NCI-H1105 treated with DMSO at 0.1 percent for 48 hours (cell line): ENCODE measurements at regions not wholly inside any gene's neighbourhood (a gene's known extent, or its start where the extent isn't known, plus 50 kb on each side); places are given as distances from the start of the nearest gene placed in this dataset.
A peak's percentile ranks its signal among the peaks of the same experiment; 100 is the strongest.

ENCODE experiments used
- DNase-seq: peaks from one replicate; lab custom pipeline; 2025; lab: John Stamatoyannopoulos, UW

- no peak for DNase-seq
Measured at GRCh38 chr1:181326348-181326747, 157.0 kb upstream of the CACNA1E start.

DNA sequence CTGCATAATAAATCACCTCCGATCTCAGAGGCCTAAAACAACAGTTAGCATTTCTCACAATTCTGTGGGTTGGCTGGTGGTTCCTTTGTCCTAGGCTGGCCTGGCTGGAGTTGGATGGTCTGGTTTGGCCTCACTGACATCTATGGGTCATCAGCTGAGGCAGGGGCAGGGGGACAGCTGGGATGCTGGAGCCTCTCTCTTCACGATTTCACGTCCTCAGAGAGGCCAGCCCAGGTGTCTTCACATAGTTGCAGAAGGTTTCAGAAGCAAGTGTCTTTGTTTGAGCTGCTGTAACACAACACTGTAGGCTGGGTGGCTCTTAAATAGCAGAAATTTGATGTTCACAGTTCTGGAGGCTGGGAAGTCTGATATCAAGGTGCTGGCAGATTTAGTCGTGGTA is 155.5 kb upstream of the CACNA1E start:
- DNase-seq: no peak

GRCh38 chr1:181334724-181335123 is 148.6 kb upstream of the CACNA1E start:
- no peak for DNase-seq

DNA sequence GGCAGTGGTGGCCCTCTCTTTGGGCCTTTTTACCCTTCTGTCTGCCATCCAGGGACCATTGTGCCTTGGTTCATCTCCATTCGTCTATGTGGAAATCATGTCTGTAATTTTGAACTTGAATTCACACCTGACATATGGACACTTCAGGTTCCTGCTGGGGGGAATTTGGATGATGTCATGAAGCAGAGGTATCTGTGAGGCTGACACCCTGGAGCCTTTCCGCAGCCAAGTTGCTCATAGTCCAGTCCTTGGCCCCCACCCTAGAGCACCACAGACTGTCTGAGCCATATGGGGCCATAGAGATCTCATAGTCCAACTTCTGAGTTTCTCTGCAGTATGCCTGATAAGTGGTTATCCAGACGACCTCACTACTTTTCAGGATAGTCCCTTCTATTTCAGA is 147.7 kb upstream of the CACNA1E start:
- no peak for DNase-seq

DNA sequence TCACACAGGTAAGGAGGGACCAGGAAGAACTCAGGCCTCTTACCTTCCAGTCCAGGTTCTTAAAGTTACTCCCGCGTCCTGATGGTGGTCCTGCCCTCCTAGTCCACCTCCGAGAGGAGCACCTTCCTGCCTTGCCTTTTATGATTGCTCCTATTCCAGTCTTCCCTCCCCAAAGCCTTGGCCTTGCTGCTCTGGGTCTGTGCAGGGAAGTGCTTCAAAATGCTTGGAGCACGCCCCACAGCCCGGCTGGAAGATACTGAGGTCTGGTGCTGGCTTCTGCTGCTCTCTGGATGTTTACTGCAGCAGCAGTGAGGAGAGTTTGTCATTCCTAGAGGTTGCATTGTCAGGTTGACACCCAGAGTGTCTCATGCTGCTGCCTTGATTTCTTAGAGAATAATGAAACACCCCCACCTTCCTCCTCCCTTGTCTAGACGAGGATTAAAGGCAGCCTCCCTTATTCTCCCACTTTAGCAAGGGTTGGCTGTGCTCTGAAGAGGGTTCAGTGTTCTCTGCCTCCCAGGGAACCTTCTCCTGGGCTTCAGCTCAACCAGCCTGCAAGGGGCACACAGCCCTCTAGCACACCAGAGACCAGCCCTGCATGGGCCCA is 142.2 kb upstream of the CACNA1E start:
- DNase-seq: no peak

GRCh38 chr1:181344091-181344490 is 139.2 kb upstream of the CACNA1E start:
- no peak for DNase-seq

DNA sequence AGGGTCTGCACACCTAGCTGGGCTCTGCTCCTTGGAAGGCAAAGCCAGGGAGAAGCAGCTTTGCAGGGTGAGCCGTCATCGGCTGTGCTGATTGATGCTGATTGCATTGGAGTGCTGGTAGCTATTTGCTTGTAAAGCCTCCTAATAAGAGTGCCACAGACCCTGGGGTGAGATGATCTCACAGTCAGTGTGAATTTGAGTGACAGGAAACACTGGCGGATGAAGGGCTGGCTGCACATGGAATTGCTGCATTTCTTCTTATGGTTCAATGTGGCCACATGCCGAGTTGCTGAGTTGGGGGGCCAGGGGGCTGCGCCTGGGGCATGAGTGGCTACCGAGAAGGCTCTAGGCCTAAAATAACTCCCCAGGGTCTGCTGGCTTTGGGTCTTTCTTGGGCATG is 138.2 kb upstream of the CACNA1E start:
- DNase-seq: no peak

DNA sequence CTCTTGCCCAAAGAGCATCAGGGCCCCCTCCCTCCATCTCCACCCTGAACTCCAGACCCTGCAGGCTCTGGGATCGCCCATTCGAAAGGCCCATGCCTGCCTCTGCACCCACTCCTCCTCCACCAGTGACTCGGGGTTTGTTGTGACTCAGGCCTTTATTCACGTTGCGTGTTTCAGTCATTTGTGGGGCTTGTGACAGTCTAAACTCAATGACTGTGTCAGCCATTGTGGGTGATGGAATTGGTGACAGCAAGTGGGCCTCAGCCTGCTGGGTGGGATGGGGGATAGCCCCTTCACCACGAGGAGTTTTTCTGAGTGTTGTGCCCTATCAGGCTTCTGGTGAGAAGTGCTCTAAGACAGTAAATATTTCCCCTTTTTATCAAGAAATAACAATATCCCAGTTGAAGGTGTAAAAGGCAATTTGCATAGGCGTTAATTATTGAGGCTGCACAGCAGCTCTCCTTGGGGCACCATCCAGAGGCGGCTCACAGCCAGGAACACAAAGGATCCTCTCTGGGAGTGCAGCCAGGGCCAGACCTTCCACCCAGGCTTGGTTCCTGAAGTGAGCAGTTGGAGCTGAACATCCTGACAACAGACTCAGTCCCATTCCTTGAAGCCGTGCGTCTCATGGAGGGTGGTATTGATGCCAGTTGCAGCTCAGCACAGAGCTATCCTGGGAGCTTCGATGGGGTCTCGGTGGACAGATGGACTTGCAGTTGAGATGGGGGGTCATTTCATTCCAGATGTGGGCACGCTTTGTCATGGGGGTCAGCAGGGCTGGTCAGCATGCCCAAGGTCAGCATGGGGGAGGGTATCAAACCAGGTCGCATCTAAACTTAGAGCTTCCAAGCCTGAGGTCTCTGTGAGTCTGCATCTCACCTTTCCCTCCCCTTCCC is 135.6 kb upstream of the CACNA1E start:
- DNase-seq: no peak

DNA sequence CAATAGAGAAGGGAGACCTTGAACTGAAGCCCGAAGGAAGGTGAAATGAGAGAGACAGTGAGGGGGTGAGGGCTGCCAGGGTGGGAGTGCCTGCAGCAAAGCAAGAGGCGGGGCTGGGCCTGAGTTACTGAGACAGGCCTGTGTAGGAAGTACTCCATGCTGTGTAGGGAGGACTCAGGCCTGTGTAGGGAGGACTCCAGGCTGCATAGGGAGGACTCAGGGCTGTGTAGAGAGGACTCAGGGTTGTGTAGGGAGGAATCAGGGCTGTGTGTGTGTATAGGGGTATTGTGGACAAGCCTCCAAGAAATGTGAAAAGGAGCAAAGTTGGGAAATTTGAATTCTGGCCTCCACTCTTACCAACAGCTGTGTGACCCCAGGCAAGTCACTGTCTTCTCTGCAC is 133.8 kb upstream of the CACNA1E start:
- no peak for DNase-seq

DNA sequence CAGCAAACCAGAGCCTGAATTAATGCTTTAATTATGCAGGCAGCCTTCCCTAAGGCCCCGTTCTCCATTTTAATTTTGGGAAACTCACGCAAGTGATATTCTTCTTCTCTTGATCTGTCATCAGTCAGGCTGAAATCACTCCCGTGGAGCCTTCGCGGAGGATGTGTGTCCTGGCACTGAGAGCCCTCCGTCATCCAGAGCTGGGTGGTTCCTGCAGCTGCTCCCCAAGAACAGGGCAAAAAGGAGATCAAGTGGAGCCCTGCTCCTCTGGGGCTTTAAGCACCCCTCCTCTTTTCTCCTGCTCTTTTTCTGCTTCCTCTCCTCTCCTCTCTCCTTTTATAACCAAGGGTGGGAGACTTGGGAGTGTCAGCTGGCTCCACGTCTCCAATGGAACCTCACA is 133.2 kb upstream of the CACNA1E start:
- DNase-seq: no peak

DNA sequence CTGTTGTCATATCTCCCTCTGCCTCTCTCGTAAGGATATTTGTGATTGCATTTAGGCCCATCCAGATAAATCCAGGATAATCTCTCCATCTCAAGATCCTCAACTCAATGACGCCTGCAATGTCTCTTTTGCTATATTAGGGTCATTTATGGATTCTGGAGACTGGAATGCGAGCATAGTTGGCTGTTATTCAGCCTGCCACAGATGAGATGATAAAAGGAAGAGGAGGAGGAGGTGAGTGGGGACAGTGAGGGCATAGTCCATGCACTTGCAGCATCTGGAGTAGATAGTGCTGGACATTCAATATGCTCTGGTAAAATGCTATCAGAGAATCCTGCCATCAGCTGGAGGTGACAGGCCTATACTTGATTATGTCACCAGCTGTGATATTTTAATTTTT is 131.6 kb upstream of the CACNA1E start:
- no peak for DNase-seq

GRCh38 chr1:181352695-181353094 is 130.6 kb upstream of the CACNA1E start:
- no peak for DNase-seq

DNA sequence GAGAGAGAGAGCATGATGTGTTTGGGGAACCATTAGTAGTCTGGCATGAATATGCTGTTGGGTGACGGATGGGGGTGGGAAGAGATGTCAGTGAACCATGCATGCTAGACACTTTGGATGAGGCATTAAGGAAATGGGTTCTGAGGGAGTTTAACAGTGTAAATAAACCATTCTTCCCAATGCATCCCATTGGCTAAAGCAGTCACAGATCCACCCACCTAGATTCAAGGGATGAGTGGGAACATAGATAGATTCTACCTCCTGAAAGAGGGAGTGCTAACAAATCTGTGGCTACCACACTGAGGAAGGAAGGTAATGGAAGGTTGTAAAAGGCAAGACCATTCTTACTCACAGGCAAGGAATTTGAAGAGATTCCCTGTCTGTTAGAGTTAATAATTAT is 129.8 kb upstream of the CACNA1E start:
- DNase-seq: no peak

- no peak for DNase-seq
Measured at GRCh38 chr1:181354865-181355264, 128.5 kb upstream of the CACNA1E start.

DNA sequence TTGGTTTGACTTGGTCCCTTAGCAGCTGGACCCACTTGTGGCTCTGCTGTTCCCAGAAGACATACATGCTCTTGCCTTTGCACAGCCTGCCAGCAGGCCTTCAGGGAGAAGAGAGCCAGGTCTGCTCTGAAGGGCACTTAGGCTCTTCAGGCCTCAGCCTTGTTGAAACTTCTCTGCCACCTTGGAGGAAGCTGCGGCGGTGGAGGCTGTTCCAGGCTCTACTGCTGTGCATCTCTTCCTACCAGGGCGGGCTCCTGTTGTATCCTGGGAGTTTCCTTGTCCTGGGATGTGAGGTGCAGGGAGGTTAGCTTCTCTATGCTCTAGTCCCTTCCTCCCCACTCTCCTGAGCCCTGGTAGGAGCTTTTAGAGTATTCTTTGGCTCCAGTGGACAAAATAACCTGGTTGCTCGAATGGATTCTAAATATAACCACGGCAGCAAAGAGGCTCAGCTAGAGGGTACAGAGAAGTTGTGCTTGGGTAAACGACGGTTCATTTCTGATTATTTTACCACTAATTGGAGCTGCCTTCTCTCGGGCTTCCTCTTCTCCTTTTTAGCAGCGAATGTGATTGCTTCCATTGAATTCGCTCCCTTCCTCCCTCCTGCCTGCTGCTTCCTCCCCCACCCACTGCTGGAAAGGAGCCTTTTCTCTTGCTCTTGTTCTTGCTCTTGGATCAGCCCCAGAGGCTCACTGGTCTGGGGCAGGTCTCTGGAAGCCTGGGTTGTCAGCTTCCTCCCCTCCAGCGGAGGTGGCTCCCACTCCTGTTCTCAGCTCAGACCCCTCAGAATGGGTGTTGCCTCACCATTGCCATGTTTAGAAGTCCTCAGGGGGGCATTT is 126.6 kb upstream of the CACNA1E start:
- no peak for DNase-seq

- no peak for DNase-seq
Measured at GRCh38 chr1:181359012-181359411, 124.3 kb upstream of the CACNA1E start.

DNA sequence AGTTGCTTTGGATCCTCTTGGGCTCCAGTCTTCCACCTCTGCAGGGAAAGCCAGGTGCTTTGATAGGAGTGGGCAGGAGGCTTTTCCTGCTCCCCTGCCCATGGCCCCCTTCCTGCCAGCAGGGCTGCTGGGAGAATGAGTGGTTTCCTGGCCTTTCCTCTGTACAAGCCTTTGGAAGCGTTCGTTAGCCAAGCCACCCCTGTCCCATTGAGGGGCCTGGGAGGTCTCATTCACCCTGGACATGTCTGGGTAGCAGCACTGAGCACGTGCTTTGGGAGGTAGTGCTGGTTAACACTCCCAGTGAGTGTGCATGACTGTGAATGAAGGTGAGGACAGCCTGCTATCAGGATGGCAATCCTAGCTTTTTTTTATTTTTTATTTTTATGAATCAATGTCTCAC is 118.5 kb upstream of the CACNA1E start:
- no peak for DNase-seq

- DNase-seq: no peak
Measured at GRCh38 chr1:181366910-181367309, 116.4 kb upstream of the CACNA1E start.

DNA sequence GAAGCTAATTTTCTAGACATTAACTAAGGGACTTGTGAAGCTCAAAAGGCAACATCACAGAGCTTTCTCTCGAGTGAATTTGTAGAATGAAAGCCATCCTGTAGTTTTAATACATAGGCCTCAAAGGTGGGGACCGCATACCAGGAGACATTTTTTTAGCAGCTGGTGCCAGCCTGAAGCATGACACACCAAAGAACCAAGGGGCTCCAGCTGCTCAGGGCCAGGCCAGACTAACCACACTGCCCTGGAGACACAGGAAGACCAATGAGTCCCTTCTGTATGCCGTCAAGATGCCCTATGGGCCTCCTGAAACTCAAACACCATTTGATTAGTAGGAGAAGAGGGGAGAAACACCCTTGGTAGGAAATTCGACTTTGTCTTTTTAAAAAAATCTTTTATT is 113.9 kb upstream of the CACNA1E start:
- DNase-seq: no peak

DNA sequence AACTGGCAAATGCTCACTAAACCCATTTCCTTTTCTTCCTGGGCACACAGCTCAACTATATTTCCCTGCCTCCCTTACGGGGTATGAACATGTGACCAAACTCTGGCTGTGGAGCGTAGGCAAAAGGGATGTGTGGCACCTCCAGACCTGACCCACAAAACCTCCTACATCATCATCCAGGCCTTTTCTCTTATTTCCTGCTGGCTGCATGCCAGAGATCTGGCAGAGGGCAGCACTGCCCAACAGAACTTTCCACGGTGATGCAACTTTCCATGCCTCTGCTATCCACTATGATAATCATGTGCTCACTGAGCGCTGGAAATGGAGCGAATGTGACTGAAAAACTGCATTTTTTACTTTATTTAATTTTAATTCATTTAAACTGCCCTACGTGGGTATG is 99.6 kb upstream of the CACNA1E start:
- no peak for DNase-seq

DNA sequence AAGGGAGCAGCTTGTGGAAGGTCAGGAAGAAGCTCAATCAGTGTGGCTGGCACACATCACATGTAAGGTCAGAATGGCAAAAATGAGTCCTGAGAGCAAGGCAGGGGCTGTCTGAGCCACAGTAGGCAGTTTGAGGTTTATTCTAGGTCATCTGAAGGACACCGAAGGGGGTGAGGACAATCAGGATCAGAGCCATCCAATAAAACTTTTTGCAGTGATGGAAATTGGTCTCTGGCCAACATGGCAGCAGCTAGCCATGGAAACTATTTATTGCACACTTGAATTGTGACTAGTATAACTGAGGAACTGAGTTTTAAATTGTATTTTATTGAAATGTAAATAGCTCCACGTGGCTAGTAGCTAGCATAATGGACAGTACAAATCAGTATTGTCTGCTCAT is 97.0 kb upstream of the CACNA1E start:
- DNase-seq: peak; percentile 7

- DNase-seq: no peak
Measured at GRCh38 chr1:181386951-181387350, 96.4 kb upstream of the CACNA1E start.

DNA sequence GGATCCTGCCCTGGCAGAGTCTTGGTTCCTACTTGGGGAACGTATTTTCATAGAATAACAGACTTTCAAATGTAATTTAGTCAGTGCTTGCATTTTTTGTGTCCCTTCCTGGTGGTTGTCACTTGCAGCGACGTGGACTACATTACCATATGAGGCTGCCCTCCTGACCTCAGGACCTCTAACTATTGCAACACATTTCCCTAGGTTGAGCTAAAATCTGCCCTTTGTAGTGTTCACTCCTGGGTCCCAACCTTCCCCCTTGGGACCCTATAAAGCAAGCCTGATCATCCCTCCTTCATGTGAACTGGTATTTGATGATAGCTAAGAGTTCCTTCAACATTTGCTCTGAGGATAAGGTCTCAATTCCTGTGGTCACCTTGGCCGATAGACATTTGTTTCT is 95.6 kb upstream of the CACNA1E start:
- no peak for DNase-seq
